A673 (cell line): ENCODE measurements at regions not wholly inside any gene's neighbourhood (a gene's known extent, or its start where the extent isn't known, plus 50 kb on each side); places are given as distances from the start of the nearest gene placed in this dataset.

Source experiments
- BruUV-seq: library from RNA; stranded (reverse); fragments of 400-500 nt; replicated peaks from 2 replicates; lab custom pipeline; 2021; lab: Mats Ljungman, UMichigan
- CTCF ChIA-PET: fragments of 300-600 bp; sonication (Branson Sonifier 250); formaldehyde crosslinking; loops from one replicate; lab custom pipeline; 2022; ENCODE audit warnings: antibody characterized with exemption; lab: Charles Lee
- POLR2A ChIA-PET: fragments of 300-600 bp; sonication (Branson Sonifier 250); formaldehyde crosslinking; loops from one replicate; lab custom pipeline; 2022; ENCODE audit warnings: antibody characterized with exemption; ENCODE audit not compliant: low non-redundant PET; lab: Charles Lee
- DNase-seq: peaks from one replicate; pipeline ENCODE4 v3.0.0-alpha.2; 2015; ENCODE audit warnings: low spot score
- H3K27ac ChIP-seq: fragments of 200-600 bp; sonication (generic); 2 replicates; pipeline ENCODE4 v1.5.1; 2016; ENCODE audit warnings: mixed run types, low read depth, mild to moderate bottlenecking, mixed read lengths, antibody characterized with exemption, low read length; ENCODE audit not compliant: poor library complexity, severe bottlenecking
- H3K27me3 ChIP-seq: fragments of 200-600 bp; sonication (generic); replicated peaks from 2 replicates; pipeline ENCODE4 v1.6.1; 2017; ENCODE audit warnings: mixed run types, low read depth, mild to moderate bottlenecking, mixed read lengths, antibody characterized with exemption, low read length; ENCODE audit not compliant: insufficient read depth, poor library complexity
- H3K36me3 ChIP-seq: fragments of 200-600 bp; sonication (generic); 2 replicates; pipeline ENCODE4 v1.6.1; 2016; ENCODE audit warnings: mixed run types, mild to moderate bottlenecking, mixed read lengths, antibody characterized with exemption, low read length; ENCODE audit not compliant: insufficient read depth, poor library complexity, severe bottlenecking
- H3K4me1 ChIP-seq: fragments of 200-600 bp; sonication (generic); 2 replicates; pipeline ENCODE4 v1.6.1; 2017; ENCODE audit warnings: mixed run types, mild to moderate bottlenecking, mixed read lengths, antibody characterized with exemption, low read length; ENCODE audit not compliant: insufficient read depth, poor library complexity, severe bottlenecking
- H3K4me3 ChIP-seq: fragments of 200-600 bp; sonication (generic); 2 replicates; pipeline ENCODE4 v1.5.1; 2016; ENCODE audit warnings: low read depth, mixed run types, mild to moderate bottlenecking, mixed read lengths, low read length; ENCODE audit not compliant: poor library complexity, severe bottlenecking
- H3K9me3 ChIP-seq: fragments of 200-600 bp; sonication (generic); 2 replicates; pipeline ENCODE4 v1.6.1; 2016; ENCODE audit warnings: mixed run types, low read depth, mild to moderate bottlenecking, mixed read lengths, antibody characterized with exemption, low read length; ENCODE audit not compliant: poor library complexity, severe bottlenecking
- EZH2 ChIP-seq: fragments of 200-600 bp; sonication (generic); IDR thresholded peaks from 2 replicates; pipeline ENCODE4 v1.6.1; 2017; ENCODE audit warnings: borderline replicate concordance, low read depth, mild to moderate bottlenecking, mixed read lengths, antibody characterized with exemption, low read length; ENCODE audit not compliant: poor library complexity, severe bottlenecking
- intact Hi-C: fragments of 100-400 bp; cut with micrococcal nuclease; formaldehyde crosslinking; loops from one replicate; pipeline ENCODE4 v1.10.0; 2022; ENCODE audit not compliant: unreplicated experiment
- TF ChIP-seq, protein P1 (sequence below): fragments of 300-800, 200-600 bp; sonication (generic); conservative IDR thresholded peaks from 2 replicates; pipeline ENCODE4 v1.5.1; 2017; ENCODE audit warnings: low read depth, mild to moderate bottlenecking, antibody characterized with exemption, low read length, moderate library complexity, mixed read lengths

- H3K4me3 ChIP-seq: no peak overlapping the region
- H3K4me1 ChIP-seq: no peaks in the 10 kb centered on the region
- no peaks in the 10 kb centered on the region for H3K9me3 ChIP-seq
- H3K27me3 ChIP-seq: no peaks in the 10 kb centered on the region
- H3K36me3 ChIP-seq: no peaks in the 10 kb centered on the region
- TF ChIP-seq, protein P1, sequence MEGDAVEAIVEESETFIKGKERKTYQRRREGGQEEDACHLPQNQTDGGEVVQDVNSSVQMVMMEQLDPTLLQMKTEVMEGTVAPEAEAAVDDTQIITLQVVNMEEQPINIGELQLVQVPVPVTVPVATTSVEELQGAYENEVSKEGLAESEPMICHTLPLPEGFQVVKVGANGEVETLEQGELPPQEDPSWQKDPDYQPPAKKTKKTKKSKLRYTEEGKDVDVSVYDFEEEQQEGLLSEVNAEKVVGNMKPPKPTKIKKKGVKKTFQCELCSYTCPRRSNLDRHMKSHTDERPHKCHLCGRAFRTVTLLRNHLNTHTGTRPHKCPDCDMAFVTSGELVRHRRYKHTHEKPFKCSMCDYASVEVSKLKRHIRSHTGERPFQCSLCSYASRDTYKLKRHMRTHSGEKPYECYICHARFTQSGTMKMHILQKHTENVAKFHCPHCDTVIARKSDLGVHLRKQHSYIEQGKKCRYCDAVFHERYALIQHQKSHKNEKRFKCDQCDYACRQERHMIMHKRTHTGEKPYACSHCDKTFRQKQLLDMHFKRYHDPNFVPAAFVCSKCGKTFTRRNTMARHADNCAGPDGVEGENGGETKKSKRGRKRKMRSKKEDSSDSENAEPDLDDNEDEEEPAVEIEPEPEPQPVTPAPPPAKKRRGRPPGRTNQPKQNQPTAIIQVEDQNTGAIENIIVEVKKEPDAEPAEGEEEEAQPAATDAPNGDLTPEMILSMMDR: no peak
- TF ChIP-seq EZH2: no peak
- intact Hi-C loops: no loop called here
- ChIA-PET POLR2A (no interaction called here), CTCF (no interaction called here)
- DNase-seq: no peak
- no TSS peak for BruUV-seq
- H3K27ac ChIP-seq: no peak overlapping the region
Observed at GRCh38 chr2:162915858-162916257, 77.3 kb upstream of the KCNH7 start.

- POLR2A ChIA-PET: no interaction called here
- Histone ChIP-seq H3K27me3 (no peaks in the 10 kb centered on the region), H3K36me3 (no peaks in the 10 kb centered on the region), H3K9me3 (no peaks in the 10 kb centered on the region), H3K27ac (no peak overlapping the region), H3K4me3 (no peak overlapping the region), H3K4me1 (no peaks in the 10 kb centered on the region)
- no peak for DNase-seq
- TF ChIP-seq EZH2: no peak
- TF ChIP-seq, protein P1: no peak
- CTCF ChIA-PET: no interaction called here
- BruUV-seq: no TSS peak
- intact Hi-C loops: no loop called here
Observed at GRCh38 chr2:162914161-162914560, 75.6 kb upstream of the KCNH7 start.

- no peaks in the 10 kb centered on the region for H3K36me3 ChIP-seq
- intact Hi-C loops: no loop called here
- no peaks in the 10 kb centered on the region for H3K27me3 ChIP-seq
- ChIA-PET CTCF (no interaction called here), POLR2A (no interaction called here)
- no peak for TF ChIP-seq EZH2
- TF ChIP-seq, protein P1: no peak
- BruUV-seq: no TSS peak
- no peak overlapping the region for H3K27ac ChIP-seq
- DNase-seq: no peak
- H3K4me1 ChIP-seq: no peaks in the 10 kb centered on the region
- H3K4me3 ChIP-seq: no peak overlapping the region
- H3K9me3 ChIP-seq: no peaks in the 10 kb centered on the region
Observed at GRCh38 chr2:162912787-162913186, 74.2 kb upstream of the KCNH7 start.
